HG03103 (cell line): ENCODE measurements at regions not wholly inside any gene's neighbourhood (a gene's known extent, or its start where the extent isn't known, plus 50 kb on each side); places are given as distances from the start of the nearest gene placed in this dataset.

Source experiments
- ATAC-seq: cut with Tn5 transposase; IDR thresholded peaks from one replicate; pipeline ENCODE4 v1.9.1; 2021; ENCODE audit warnings: low read depth; ENCODE audit not compliant: unreplicated experiment

GRCh38 chr18:29154758-29155725 lies 978.1 kb upstream of the CDH2 start:
- ATAC-seq = no peak

GRCh38 chr18:29154196-29154757 lies 977.3 kb upstream of the CDH2 start:
- no peak for ATAC-seq

- no peak for ATAC-seq
Observed at GRCh38 chr18:29153091-29153490, 976.2 kb upstream of the CDH2 start.

- no peak for ATAC-seq
Observed at GRCh38 chr18:29147944-29148343, 971.0 kb upstream of the CDH2 start.

GRCh38 chr18:29146068-29146467 lies 969.1 kb upstream of the CDH2 start:
- ATAC-seq = no peak

GRCh38 chr18:29140590-29140989 lies 963.7 kb upstream of the CDH2 start:
- ATAC-seq = no peak

GRCh38 chr18:29137773-29138495 lies 961.0 kb upstream of the CDH2 start:
- ATAC-seq = no peak

- ATAC-seq = no peak
Observed at GRCh38 chr18:29123706-29124530, 947.0 kb upstream of the CDH2 start.

- ATAC-seq = no peak
Observed at GRCh38 chr18:29104671-29105070, 927.7 kb upstream of the CDH2 start.

- ATAC-seq = no peak
Observed at GRCh38 chr18:29104227-29104626, 927.3 kb upstream of the CDH2 start.

GRCh38 chr18:29096079-29096770 lies 919.3 kb upstream of the CDH2 start:
- ATAC-seq = no peak

- ATAC-seq = no peak
Observed at GRCh38 chr18:29087616-29088246, 910.8 kb upstream of the CDH2 start.

- no peak for ATAC-seq
Observed at GRCh38 chr18:29084120-29084519, 907.2 kb upstream of the CDH2 start.

GRCh38 chr18:29083545-29083944 lies 906.6 kb upstream of the CDH2 start:
- ATAC-seq = no peak

- ATAC-seq = no peak
Observed at GRCh38 chr18:29080946-29081345, 904.0 kb upstream of the CDH2 start.

GRCh38 chr18:29078273-29078672 lies 901.3 kb upstream of the CDH2 start:
- no peak for ATAC-seq

GRCh38 chr18:29077344-29077743 lies 900.4 kb upstream of the CDH2 start:
- ATAC-seq = no peak

- ATAC-seq = no peak
Observed at GRCh38 chr18:29076645-29077044, 899.7 kb upstream of the CDH2 start.

GRCh38 chr18:29074147-29074546 lies 897.2 kb upstream of the CDH2 start:
- no peak for ATAC-seq
